IPS DF 4.7 (cell line): ENCODE measurements at regions not wholly inside any gene's neighbourhood (a gene's known extent, or its start where the extent isn't known, plus 50 kb on each side); places are given as distances from the start of the nearest gene placed in this dataset.

Source experiments
- DNase-seq: peaks from one replicate; pipeline ENCODE4 v3.0.0-alpha.2; 2013; ENCODE audit warnings: low spot score; ENCODE audit errors: extremely low read depth

GRCh38 chr17:13405807-13406206, 195.9 kb downstream of the HS3ST3A1 start:
- no peak for DNase-seq

- DNase-seq, result no peak
Observed at GRCh38 chr17:13405080-13405479, 196.6 kb downstream of the HS3ST3A1 start.

- DNase-seq, result no peak
Observed at GRCh38 chr17:13403982-13404946, 197.5 kb downstream of the HS3ST3A1 start.

DNA sequence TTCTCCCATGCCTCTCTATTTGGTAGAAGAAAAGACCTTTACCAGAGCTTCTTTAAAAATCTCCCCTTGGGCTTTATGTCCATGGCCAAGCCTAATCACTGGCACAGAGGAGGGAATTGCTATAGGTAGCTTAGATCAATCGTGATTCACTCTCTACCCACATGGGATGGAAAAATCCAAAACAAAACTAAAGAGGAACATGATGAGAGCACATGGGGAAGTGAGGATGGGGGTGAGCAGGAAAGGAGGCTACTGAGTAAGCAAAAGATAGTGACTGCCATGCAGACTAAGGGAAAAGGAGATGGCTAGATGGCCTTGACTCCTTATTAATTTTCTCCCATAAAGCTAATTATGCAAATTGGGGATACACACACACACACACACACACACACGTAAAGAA, 201.2 kb downstream of the HS3ST3A1 start:
- DNase-seq, result no peak

- no peak for DNase-seq
Observed at GRCh38 chr17:13398853-13399252, 202.9 kb downstream of the HS3ST3A1 start.

GRCh38 chr17:13398091-13398490, 203.6 kb downstream of the HS3ST3A1 start:
- DNase-seq, result no peak

DNA sequence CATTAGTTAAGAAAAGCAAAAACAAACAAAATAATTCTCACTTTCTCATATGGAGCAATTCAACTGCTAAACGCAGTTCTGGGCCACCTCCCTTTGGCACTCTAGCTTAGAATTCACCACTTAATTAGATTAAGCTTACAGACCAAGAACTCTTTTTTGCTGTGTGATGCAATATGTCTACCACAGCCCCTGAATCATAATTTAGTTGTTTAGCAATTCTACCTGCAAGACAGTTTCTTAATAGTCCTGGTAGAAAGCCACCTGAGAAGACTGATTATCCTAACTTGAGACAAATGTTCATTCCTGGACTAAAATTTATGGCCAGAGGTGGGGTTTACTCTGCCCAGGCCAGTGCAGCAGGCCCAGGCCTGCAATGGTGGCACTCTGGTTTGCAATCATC, 205.9 kb downstream of the HS3ST3A1 start:
- DNase-seq, result no peak

GRCh38 chr17:13395346-13395745, 206.4 kb downstream of the HS3ST3A1 start:
- DNase-seq, result no peak

DNA sequence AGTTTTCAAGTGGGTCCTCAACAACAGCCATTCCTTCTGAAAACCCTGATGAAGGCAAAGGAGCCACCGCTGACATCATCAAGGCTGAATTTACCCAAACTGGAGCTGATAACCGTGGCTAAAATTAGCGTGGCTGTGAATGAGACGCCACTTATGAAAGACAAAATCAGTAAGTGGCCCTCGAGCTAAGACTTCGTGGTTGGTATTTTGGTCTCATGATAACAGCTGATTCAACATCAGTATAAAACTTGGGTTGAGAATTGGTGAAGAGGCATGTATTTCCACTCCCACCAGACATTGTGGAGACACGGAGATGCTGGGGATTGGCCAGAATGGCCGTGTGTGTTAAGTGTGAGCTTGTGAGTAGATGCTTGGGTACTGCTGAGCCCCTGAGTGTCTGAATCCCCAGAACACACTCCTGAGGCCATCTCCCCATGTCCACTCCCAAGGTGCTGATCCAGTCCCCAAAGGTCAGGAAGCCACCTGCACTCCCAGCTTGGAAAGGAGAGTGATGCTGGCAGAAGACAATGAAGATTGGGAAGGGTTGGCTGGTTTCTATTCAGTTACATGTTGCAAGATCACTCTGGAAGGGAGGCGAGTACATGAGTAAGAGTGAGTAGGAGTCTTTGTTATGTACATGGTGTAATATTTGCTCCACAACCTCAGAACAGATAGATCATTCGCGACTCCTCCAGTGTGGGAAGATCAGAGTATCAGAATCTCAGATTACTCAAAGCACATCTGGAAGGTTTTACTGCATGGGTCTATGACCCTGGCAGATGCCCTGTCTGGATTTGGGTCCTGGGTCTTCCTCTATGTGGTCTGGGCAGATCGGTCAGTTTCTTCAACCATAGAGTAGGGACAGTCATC, 207.7 kb downstream of the HS3ST3A1 start:
- DNase-seq, result no peak

DNA sequence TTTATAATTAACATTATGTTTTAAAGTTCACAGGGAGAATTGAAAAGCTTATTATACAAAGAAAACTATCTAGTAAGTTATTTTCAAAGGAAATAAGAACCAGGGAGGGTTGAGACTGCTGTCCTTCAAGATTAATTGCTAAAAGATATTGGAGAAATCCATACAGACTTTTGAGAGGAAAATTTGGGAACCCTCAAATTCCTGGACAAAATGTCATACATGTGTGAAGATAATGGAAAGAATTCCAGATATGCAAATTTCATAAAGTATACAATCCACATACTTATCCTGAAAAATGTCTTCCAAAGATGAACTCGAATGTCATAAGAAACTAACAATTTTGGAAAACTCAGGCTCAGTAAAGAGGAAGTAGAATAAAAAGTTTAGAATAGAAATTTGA, 213.8 kb downstream of the HS3ST3A1 start:
- DNase-seq, result no peak

DNA sequence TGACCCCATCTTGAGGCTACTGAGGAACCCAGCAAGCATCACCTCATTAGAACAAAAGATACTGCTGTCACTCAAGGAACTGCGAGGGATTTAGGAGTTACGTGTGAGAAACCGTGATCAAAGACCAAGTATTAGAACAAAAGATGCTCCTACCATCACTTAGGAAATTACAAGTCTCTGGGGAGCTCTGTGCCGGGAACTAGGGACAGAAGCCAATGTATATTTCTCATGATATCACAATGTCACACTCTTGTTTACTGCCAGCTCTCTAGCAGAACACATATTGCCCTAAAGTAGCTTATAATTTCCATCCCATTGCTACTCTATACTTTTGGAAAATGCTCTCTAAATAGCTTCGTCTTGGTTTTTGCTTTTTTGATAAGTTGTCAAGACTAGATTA, 214.5 kb downstream of the HS3ST3A1 start:
- no peak for DNase-seq

- DNase-seq, result no peak
Observed at GRCh38 chr17:13385481-13385911, 216.2 kb downstream of the HS3ST3A1 start.

DNA sequence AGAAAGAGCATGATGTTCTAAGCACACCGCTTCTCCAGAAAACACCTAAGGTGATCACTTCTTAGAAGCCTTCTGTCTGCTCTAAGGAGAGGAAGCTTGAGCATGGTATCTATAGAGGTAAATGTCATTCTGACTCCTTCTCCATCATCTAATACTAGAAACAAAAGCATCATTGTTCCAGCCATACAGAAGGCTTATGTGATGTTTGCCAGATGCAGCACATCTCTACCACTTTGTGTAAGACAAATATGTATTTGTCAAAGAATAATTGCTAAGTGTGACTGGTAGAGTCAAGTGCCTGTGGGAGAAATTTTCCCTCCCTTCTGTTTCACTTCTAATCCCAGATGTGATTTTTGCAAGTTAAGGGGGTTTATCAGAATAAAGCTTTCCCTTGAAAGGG, 217.1 kb downstream of the HS3ST3A1 start:
- DNase-seq, result no peak

GRCh38 chr17:13378361-13378760, 223.4 kb downstream of the HS3ST3A1 start:
- DNase-seq, result no peak

GRCh38 chr17:13374203-13375143, 227.3 kb downstream of the HS3ST3A1 start:
- no peak for DNase-seq

GRCh38 chr17:13372432-13372831, 229.3 kb downstream of the HS3ST3A1 start:
- DNase-seq, result no peak

GRCh38 chr17:13367154-13367553, 234.6 kb downstream of the HS3ST3A1 start:
- no peak for DNase-seq

GRCh38 chr17:13365331-13365730, 236.4 kb downstream of the HS3ST3A1 start:
- DNase-seq, result no peak

- DNase-seq, result no peak
Observed at GRCh38 chr17:13363771-13364170, 238.0 kb downstream of the HS3ST3A1 start.

DNA sequence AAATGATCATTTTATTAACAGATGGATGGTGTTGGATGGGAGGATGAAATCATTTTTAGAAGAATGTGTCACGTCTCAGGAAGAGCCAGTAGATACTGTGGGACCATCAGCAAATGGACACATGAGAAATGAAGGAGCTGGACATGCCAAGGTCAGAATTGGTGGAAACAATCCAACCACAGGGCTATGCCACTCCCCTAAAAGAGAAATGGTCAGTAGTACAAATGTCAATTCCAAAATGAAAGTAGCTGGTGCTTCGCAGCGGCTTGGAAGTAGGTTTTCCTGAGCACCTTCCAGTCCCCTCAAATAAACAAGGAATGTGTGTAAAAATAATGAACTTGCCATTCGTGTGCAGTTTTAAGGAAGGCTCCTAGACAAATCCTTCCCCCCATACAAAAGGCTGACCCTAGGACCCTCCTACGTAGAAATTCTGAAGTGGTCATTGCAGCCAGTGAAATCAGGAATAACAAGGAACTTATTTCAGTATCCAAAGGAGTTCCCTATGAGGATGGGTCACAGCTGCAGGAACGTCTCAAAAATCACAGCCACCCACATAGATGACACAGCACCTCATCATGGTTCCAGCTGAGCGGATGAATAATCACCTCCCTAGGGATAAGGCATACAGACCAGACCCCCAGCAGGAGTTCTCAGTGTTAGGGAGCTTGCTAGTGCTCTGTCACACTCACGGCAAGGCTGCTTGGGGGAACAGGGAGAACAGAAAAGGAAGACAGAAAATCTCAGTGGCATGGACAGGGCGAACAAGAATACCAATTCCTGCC, 239.2 kb downstream of the HS3ST3A1 start:
- no peak for DNase-seq
